SK-N-SH (cell line): ENCODE measurements at regions not wholly inside any gene's neighbourhood (a gene's known extent, or its start where the extent isn't known, plus 50 kb on each side); places are given as distances from the start of the nearest gene placed in this dataset.

Experiments used
- IRF3 ChIP-seq: fragments of 150-350 bp; IDR thresholded peaks from 2 replicates; pipeline ENCODE4 v1.6.1; 2016; ENCODE audit warnings: mild to moderate bottlenecking, low read depth, low read length
- MAX ChIP-seq: IDR thresholded peaks from 2 replicates; pipeline ENCODE4 v1.4.0; 2012; ENCODE audit warnings: low read depth
- NRF1 ChIP-seq: IDR thresholded peaks from 2 replicates; pipeline ENCODE4 v1.6.1; 2012; ENCODE audit warnings: low read depth, mild to moderate bottlenecking, low read length
- RAD21 ChIP-seq: IDR thresholded peaks from 2 replicates; pipeline ENCODE4 v1.6.1; 2012; ENCODE audit warnings: mild to moderate bottlenecking, low read length
- REST ChIP-seq: IDR thresholded peaks from 2 replicates; pipeline ENCODE4 v1.6.1; 2012; ENCODE audit warnings: mild to moderate bottlenecking, low read depth, low read length, moderate library complexity
- TAF1 ChIP-seq: IDR thresholded peaks from 2 replicates; pipeline ENCODE4 v1.6.1; 2012; ENCODE audit warnings: low read depth, mild to moderate bottlenecking, low read length, moderate library complexity, borderline replicate concordance
- TF ChIP-seq, protein P1 (sequence below): IDR thresholded peaks from 2 replicates; pipeline ENCODE4; 2012

DNA sequence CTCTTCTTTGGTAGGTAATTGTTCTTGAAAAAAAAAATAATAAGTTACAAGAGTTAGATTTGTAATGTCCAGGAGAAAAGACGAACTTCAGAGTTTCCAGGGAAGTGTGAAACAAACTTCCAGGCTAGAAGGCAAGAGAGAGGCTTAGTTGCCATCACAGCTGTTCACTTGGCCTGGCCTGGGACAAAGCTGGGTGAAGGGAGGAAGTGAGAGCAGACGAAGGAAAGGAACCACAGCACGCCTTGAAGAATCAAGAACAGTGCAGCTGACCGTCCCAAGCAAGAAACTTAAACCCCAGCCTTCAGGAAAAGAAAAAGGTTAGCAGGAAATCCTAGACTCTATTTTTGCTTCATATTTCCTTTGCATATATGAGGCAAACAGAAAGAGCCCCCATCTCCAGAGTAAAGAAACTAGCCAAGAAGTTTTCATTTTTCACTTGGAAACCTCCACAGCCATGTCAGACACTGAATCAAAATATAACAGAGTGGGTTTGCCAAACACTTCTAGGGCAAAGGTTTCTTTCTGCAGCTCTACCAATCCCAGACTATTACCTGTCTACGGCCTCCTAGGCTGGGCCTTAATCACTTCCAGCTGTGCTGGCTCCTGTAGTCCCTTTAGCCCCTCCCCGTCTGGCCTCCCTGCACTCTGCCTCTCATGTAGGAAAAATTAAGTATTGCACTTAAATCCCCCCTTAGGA lies 209.6 kb downstream of the SPATA18 start:
- TF ChIP-seq MAX (no peak), TAF1 (no peak), NRF1 (no peak), RAD21 (no peak), REST (no peak), IRF3 (no peak)
- TF ChIP-seq, protein P1, sequence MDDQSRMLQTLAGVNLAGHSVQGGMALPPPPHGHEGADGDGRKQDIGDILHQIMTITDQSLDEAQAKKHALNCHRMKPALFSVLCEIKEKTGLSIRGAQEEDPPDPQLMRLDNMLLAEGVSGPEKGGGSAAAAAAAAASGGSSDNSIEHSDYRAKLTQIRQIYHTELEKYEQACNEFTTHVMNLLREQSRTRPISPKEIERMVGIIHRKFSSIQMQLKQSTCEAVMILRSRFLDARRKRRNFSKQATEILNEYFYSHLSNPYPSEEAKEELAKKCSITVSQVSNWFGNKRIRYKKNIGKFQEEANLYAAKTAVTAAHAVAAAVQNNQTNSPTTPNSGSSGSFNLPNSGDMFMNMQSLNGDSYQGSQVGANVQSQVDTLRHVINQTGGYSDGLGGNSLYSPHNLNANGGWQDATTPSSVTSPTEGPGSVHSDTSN, result no peak
